NCI-H2227 treated with DMSO at 0.1 percent for 48 hours (cell line): ENCODE measurements at regions not wholly inside any gene's neighbourhood (a gene's known extent, or its start where the extent isn't known, plus 50 kb on each side); places are given as distances from the start of the nearest gene placed in this dataset.
"Not testable (repeated sequence)": the region's sequence is repeated elsewhere in the genome, so short reads cannot be mapped to it uniquely, and the experiment has no call there.

Experiments
- DNase-seq: peaks from one replicate; lab custom pipeline; 2025; lab: John Stamatoyannopoulos, UW

- DNase-seq: no peak
Measured at GRCh38 chr12:124706363-124706762, 139.0 kb upstream of the NCOR2 start.

GRCh38 chr12:124705545-124706138 is 138.2 kb upstream of the NCOR2 start:
- no peak for DNase-seq

DNA sequence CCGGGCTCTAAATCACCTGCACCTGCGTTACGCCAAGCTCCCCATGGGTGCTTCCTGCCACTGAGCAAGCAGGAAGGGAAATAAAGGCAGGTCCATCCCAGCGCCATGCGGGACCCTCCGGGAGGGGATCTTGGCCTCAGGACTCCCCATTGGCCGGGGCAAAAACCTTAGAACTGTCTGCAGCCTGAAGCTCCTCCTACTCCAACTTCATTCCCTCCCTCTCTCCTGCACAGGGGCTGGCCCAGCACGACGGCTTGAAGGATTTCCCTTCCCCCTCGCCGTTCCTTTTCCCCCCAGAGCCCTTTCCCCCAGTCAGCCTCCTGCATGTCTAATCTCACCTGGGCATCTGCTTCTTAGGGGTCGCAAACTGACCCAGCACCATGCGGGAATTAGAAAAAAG is 137.2 kb upstream of the NCOR2 start:
- no peak for DNase-seq

DNA sequence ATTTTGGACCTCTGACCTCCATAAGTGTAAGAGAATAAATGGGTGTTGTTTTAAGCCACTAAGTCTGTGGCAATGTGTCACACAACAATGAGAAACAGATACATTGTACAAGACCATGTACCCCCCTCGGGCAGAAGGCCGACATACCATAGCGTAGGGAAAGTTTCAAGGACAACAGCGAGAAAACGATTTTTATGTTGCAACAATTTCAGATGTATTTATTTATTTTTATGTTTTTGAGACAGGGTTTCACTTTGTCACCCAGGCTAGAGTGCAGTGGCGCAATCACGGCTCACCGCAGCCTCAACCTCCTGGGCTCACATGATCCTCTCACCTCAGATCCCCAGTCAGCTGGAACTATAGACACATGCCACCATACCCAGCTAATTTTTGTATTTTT is 136.4 kb upstream of the NCOR2 start:
- DNase-seq: no peak

GRCh38 chr12:124702736-124703135 is 135.3 kb upstream of the NCOR2 start:
- DNase-seq: no peak

GRCh38 chr12:124700810-124701592 is 133.6 kb upstream of the NCOR2 start:
- DNase-seq: no peak

DNA sequence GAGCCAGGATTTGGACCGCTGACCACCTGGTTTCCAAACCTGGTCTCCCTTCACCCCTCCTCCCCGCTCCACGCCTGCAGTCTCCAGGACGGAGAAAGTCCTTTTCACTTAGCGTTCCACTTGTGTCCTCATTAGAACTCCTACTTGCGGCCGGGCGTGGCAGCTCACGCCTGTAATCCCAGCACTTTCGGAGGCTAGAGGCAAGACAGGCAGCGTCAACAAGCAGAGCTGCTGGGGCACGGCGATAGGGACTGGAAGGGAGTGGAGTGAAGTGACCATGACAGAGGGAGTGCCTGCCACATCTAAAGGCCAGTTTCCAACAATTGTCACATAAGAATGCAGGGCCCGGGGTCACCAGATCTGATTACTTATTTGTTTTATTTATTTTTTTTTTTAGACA is 132.5 kb upstream of the NCOR2 start:
- no peak for DNase-seq

- DNase-seq: no peak
Measured at GRCh38 chr12:124698998-124699305, 131.5 kb upstream of the NCOR2 start.

DNA sequence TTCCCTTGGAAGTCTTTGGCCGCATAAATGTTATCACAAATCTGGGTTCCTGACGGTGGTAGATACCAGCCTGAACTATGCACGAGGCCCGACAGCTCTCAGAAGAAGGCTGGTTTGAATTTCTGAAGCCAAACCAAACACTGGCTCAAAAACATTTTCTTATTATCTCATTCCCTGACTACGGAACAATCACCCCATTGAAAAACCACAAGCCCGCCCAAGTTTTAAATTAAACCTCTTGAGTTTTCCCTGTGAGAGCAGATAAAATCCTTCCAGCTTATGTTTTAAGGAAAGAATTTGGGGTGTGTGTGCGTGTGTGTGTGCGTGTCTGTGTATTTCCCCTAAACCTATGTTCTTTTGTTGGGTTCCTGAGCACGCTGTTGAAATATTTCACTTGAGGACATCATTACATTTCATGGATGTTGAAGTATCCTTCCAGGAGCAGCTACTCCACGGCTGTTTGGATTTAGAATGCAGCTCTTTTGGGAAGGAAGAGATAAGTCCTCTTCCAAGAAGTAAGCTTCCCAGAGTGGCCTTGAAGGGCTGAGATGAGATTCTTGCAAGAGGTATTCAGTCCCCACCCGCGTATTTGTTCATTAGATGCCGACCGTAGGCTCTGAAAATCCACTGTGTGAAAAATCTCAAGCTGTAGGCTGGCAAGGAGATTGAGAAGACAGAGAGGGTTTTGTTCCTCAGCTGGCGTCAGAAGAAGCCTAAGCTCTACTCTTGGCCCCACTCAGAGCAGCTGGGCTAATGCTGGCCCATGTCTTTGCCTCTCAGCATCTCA is 131.0 kb upstream of the NCOR2 start:
- DNase-seq: no peak

GRCh38 chr12:124697722-124698121 is 130.3 kb upstream of the NCOR2 start:
- not testable (repeated sequence) for DNase-seq

DNA sequence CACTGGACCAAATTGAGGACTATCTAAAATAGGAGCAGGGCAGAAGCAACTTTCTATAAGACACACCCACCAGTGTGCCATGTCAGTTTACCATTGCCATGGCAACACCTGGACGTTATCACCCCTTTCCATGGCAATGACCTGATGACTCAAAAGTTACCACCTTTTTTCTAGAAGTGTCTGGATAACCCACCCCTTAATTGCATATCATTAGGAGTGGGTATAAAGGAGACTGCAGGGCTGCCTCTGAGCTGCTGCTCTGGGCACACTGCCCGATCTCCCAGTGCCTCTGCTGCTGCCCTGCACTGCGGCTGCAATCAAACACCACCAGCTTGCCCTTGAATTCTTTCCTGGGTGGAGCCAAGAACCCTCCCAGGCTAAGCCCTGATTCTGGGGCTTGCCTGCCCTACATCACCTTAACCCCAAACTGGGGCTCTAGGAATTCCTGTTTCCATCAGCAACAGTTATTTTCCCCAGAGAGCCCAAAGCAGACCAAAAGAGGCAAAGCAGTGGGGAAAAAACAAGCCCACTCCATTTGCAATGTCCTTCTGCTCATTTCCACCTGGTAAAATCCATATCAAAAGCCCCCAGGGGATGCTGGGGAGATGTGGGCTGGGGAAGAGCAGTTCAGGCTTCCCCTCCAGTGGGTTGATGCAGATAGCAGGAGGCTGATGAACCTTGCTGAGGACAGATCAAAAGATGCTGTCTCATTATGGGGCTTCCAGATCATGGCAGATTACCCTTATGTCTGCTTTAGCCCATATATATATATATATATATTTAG is 129.5 kb upstream of the NCOR2 start:
- no peak for DNase-seq

GRCh38 chr12:124695861-124696260 is 128.4 kb upstream of the NCOR2 start:
- no peak for DNase-seq

DNA sequence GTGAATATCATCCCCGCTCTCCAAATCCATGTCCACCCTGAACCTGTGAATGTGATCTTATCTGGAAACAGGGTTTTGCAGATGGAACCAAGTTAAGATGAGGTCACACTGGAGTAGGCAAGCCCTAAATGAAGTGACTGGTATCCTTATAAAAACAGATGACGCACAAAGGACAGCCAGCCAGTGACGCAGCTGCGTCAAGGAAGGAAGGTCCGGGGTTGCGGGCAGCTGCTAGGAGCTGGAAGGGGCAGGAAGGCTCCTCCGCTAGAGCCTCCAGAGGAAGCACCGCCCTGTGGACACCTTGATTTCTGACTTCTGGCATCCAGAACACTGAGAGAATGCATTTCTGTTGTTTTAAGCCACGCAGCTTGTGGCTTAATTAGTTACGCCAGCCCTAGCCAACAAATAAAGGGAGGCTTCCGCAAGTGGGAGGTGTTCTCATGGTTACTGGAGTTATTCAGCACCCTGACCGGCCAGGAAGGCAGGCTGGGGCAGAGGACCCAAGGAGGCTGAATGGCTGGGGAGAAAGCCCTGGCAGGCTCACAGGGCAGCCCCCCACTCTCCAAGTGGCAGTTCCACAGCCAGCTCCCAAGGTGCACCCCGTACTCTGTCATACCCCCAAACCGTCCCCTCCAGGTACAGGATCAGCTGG is 127.6 kb upstream of the NCOR2 start:
- no peak for DNase-seq

DNA sequence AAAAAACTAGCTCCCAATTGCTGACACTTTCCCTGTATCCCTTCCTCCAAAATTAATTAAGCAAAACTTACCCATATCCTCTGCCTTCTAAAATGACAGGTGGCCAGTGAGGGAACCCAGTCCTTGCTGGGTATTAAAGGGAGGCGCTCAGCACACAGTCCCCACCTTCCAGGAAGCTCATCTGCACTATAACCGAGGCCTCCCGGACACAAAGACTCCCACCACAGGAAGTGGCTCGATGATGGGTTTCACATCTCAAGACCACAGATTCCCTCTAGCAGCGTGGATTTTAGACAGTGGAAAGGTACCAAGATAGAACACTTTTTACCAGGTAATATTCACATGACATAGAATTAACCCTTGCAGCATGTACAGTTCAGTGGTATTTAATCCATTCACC is 126.8 kb upstream of the NCOR2 start:
- DNase-seq: no peak

DNA sequence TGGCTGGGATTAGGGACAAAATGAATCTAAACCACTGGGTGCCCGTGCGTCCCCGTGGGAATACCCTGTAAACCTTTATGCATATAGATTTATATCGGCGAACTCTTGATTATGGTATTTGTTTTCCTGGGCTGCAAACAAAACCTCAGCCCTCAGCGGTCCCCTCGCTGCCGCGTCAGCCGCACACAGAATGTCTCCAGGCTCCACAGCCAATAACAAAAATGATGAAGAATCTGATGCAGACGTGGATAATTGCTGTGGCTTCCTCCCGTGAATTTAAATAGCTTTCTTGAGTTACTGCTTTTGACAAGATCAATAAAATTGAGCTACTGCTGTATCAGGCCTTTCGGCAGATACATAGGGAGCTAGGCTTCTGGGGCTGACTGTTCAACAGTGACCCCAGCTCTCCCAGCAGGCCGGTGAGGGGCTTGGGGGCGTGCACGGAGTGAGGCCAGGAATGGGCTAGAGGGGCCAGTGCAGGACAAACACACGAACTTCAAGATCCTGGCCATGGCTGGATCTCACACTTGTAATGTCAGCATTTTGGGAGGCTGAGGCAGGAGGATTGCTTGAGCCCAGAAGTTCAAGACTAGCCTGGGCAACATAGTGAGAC is 125.8 kb upstream of the NCOR2 start:
- no peak for DNase-seq

DNA sequence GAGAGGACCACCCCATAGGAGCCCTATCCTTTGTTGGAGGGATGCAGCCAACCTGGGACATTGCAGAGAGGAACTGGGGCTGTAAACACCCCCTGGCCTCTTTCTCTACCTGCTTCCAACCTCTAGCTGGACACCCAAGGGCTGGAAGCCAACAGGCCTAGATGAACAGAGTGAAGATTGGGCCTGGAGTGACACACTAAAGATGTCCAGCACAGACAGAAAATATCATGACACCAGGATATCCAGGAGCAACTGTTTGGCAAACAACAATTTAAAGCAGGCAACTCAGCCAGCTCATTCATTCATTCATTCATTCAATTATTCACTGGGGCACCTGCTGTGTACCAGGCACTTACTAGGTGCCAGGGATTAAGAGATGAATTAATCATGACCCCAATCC is 125.0 kb upstream of the NCOR2 start:
- DNase-seq: no peak

- no peak for DNase-seq
Measured at GRCh38 chr12:124691429-124691828, 124.0 kb upstream of the NCOR2 start.

- no peak for DNase-seq
Measured at GRCh38 chr12:124689631-124690030, 122.2 kb upstream of the NCOR2 start.

GRCh38 chr12:124688356-124688992 is 121.1 kb upstream of the NCOR2 start:
- no peak for DNase-seq

- DNase-seq: peak; percentile 24
Measured at GRCh38 chr12:124687917-124688316, 120.5 kb upstream of the NCOR2 start.
